DLD1 (cell line): ENCODE measurements at regions not wholly inside any gene's neighbourhood (a gene's known extent, or its start where the extent isn't known, plus 50 kb on each side); places are given as distances from the start of the nearest gene placed in this dataset.
"Not testable (repeated sequence)": the region's sequence is repeated elsewhere in the genome, so short reads cannot be mapped to it uniquely, and the experiment has no call there.

Experiments
- in situ Hi-C: cut with HindIII; loops from 2 replicates; pipeline ENCODE4 v1.10.0; 2017; ENCODE audit warnings: low sequenced_read_pairs

DNA sequence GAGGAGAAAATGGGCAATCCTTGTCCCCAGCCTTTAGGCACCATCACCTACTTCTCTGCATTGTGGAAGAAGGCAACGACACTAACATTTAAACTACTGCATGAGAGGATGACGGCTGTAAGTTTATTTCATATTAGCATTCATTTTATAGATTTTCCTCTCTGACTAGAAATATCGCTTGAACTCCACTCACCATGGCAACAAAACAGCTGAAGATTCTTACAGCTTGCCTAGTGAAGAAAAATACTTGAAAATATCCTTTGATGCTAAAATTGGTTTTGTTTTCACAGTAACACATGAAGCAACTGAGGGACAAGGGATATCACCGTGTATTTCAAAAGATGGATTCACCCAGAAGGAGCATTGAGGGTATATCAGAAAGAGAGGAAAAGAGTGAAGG, 284.3 kb downstream of the LIG4 start:
- in situ Hi-C loops = no loop called here

DNA sequence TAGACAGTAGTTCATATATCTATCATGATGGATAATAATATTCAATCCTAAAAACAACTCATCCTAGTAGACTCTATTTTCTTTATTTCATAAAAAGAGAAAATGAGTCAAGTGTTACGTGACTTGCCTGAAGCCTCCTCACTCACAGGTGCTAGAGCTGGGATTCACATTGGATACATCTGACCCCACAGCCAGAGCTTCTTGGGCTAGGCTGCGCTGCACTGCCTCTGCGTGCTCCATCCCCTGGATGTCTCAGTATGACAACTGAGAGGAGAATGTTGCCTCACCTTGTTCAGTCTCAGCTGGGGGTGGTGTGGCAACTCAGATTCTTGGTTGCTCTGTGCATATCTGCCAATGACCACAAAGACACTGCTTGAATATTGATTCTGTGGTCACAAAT, 286.6 kb downstream of the LIG4 start:
- in situ Hi-C loops = no loop called here

DNA sequence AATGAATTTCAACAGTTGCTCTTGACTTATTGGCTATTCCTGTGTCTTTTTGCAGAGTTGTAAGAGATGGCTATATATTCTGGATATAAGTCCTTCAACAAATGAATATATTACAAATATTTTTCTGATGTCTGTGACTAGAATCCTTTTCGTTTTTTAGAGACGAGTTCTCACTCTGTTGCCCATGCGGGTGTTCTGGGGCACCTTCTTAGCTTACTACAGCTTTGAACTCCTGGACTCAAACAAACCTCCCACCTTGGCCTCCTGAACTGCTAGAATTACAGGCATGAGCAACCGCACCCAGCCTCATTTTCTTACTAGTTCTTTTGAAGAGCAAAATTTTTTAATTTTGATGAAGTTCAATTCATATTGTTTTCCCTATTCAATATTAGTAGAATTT, 287.8 kb downstream of the LIG4 start:
- in situ Hi-C loops = no loop called here

DNA sequence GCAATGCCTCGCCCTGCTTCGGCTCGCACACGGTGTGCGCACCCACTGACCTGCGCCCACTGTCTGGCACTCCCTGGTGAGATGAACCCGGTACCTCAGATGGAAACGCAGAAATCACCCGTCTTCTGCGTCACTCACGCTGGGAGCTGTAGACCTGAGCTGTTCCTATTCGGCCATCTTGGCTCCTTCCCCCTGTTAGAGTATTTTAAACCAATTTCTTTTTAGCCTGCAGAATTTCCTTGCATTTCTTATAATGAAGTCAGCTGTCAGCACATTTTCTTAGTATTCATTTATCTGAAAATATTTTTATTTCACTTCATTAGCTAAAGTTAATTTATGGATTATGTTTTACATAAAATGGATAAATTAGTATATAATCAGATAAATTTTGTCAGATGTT, 288.8 kb downstream of the LIG4 start:
- in situ Hi-C loops = not testable (repeated sequence)

DNA sequence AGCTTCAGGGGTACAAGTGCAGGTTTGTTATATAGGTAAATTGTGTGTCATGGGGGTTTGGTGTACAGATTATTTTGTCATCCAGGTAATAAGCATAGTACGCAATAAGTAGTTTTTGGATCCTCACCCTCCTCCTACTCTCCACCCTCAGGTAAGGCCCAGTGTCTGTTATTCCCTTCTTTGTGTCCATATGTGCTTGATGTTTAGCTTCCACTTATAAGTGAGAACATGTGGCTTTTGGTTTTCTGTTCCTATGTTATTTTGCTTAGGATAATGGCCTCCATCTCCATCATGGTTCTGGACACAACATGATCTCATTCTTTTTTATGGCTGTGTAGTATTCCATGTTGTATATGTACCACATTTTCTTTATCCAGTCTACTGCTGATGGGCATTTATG, 298.4 kb downstream of the LIG4 start:
- in situ Hi-C loops = not testable (repeated sequence)

DNA sequence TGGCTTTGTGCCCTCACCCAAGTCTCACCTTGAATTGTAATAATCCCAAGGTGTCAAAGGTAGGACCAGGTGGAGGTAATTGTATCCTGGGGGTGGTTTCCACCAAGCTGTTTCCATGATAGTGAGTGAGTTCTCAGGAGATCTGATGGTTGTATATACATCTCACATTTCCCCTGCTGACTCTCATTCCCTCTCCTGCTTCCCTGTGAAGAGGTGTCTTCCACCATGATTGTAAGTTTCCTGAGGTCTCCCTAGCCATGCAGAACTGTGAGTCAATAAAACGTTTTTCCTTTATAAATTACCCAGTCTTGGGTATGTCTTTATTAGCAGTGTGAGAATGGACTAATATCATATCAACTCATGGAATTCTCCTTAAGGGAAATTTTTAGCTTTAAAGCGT, 302.6 kb downstream of the LIG4 start:
- in situ Hi-C loops = no loop called here

DNA sequence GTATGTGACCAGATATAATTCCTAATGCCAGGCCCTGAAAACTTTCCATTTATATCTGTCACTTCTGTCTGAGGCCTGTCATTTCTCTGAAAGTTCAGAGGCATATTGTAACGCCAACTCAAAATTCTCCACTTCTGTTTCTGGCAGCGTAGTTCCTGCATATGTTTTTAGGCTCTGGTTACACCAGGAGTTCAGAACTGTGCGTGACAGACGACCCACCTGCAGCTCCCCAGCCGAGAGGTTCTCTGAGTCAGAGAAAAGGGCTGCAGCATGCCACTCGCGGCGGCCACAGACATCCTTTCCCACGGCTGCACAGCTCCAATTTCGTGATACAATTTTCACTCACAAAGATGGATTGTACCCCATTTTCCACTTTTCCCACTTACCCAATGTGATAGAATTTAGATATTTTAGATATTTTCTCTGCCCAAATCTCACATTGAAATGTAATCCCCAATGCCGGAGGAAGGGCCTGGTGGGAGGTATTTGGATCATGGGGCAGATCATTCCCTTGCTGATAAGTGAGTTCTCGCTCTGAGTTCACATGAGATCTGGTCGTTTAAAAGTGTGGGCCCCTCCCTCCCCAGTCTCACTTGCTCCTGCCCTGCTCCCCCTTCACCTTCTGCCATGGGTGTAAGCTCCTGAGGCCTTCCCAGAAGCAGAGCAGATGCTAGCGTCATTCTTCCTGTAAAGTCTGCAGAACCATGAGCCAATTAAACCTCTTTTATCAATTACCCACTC, 308.1 kb downstream of the LIG4 start:
- in situ Hi-C loops = no loop called here

DNA sequence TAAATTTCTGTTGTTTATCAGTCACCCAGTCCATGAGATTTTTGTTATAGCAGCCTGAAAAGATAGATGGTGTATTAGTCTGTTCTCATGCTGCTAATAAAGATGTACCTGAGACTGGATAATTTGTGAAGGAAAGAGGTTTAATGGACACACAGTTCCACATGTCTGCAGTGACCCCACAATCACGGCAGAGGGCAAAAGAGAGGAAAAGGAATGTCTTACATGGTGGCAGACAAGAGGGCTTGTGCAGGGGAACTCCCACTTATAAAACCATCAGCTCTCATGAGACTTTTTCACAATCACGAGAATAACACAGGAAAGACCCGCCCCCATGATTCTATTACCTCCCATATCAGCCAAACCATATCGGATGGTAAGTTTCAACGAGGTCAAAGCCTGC, 309.2 kb downstream of the LIG4 start:
- in situ Hi-C loops = no loop called here

DNA sequence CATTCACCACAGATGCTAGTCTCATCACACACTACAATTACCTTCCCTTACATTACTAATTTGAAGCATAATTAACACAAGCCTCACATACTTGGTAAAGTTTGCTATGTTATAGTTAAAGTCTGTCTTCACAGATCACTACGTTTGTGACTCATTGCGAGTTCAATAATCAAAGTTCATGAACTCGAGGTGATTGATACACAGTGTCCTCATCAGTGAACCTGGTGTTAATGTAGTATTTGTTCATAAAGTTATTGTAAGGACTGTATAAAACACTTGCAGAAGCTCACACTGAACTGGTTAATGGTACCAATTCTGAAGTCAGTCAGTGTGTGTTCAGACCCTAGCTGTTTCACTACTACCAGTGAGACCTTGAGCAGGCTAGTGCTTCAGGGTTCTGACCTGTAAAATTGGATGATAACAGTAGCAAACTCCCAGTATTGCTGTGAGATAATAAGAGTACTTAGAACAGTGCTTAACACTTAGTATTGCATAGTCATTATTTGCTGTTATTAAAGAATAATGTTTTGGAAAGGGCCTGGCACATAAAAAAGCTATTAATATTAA, 313.3 kb downstream of the LIG4 start:
- in situ Hi-C loops = no loop called here

DNA sequence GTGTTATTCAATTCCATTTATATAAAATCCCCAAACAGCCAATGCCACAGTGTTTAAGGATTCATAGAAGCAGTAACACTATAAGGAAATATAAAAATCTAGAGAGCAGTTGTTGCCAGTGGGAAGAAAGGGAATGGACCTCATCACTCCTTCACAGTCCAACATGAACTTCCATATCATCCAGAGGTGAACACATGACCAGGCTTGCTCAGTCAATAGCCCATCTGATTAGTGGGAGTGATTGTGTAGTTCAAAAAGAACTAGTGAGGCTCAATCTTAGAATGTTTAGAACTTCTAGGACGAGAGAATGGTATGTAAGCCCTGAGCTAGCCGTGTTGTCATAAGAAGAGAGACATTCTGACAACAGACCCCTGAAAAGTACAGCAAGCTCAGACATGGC, 314.1 kb downstream of the LIG4 start:
- in situ Hi-C loops = no loop called here

DNA sequence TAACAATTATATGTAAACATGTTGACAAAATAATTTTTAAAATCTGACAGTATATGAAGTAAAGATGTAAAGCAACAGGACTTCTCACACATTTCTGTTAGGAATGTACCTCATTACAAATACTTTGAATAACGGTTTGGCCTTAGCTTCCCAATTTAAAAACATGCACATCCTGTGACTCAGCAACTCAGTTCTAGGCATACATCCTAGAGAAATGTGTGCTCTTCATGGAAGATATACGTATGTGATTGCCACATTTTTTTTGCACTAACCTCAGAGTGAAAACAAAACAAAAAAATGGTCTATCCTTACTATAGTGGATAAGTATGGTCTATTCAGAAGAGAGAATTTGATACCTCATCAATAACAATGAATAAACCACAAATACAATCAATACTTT, 314.6 kb downstream of the LIG4 start:
- in situ Hi-C loops = no loop called here

DNA sequence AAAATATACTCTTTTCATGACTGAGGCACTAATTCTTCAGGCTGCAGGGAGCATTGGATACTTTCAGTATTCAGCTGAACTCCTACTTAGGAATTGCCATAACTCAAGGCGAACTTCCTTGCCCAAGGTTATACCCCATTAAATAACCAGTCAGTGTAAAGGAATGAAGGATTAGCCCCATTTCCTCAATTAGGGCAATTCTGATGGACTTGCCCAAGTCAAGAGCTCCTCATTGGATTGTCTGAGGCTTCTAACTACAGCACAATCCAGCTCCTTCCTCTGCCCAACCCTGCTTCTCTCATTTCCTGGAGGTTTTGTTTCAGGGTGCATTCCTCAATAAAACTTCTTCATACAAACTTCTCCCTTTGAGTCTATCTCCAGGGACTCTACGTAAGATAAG, 329.2 kb downstream of the LIG4 start:
- in situ Hi-C loops = no loop called here

DNA sequence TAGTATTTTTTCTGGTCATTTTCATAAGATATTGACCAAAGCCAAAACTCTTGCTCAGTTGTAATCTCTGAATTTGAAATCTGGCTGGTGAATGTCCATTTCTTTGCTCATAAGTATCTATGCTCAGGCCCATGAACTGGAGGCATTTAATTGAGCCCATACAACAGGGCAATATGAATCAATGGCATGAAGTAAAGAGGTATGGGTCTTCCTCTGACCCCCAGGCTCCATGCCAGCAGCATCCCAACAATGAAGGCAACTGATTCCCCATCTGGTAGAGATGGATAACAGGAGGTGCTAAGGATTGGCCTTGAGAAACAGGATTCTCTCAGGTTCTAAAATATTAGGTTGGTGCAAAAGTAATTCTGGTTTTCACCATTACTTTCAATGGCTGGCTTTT, 330.8 kb downstream of the LIG4 start:
- in situ Hi-C loops = no loop called here

DNA sequence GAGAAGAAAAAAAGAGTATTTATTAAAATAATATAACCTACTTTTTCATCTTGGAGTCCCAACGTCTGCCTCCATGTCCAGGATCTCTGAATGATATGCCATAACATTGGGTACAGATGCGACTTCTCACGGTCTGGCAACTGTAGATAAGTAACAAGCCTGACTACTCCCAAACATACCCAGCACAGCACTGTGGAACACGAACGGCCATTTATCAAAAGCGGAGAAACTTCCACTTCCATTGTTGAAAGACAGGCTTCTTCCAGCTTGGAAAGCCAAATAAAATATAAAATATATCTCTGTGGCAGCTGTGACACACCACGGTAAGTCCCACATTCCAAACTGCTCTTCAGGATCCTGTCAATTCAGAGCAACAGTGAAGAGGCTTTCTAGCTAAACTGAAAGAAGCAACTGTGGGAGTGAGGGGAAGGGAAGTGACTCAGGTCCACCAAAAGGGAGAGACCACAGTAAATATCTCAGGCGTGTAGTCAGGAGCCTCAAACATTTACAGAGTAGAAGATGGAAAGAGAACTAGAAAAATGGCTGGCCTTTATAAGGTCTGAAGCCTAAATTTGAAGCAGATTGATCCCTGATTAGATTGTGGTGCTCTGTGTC, 331.7 kb downstream of the LIG4 start:
- in situ Hi-C loops = no loop called here

DNA sequence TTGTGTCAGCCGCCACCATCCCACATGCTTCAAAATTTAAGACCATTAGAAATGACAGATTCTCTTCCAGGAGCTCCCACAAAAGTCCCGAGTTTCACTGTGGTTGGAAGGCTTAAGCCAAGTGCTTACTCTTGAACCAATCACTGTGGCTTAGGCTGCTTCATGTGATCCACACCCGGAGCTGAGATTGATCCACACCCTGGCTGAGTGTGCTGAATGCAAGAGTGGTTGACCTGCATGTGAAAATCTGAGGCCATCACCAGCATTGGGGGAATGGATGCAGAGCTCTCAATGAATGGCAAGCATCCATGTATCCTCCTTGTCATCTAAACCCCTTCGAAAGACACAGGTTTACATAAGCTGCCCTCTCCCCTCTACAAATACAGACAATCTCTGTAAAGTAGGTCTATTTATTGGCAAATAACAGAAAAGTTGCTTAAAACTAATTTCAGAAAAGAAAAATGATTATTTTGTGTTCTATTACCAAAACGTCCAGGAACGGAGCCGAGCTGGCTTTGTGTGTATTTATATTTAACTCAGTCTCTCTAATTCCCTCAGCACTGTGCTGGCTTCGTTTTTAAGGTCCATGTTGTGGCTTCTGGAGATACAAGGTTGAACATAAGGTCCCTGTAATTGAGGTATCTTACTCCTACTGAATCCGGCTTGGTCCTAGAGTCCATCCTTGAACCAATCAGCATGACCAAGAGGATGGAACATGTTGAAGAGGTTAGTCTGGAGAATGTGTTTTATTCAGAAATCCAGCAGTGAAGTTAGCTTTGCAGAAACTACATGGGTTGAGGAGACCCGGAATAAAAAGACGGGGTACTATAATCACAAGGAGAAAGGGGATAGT, 332.4 kb downstream of the LIG4 start:
- in situ Hi-C loops = no loop called here

DNA sequence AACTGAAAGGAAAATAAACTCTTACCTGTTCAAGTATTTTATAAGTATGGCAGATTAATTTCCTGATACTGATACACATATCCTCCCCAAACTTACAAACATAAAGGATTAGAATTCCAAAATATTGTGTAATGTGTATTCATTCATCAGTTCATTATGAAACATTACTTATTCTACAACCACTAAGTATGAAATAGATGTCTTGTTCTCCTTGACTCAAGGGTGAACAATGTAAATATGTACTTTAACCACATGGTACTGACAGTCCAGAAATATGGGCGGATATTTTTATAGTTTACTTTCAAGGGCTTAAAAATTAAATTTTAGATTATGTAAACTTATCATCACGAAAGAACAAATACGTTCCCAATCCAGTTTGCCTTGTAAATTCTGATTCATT, 334.0 kb downstream of the LIG4 start:
- in situ Hi-C loops = no loop called here

DNA sequence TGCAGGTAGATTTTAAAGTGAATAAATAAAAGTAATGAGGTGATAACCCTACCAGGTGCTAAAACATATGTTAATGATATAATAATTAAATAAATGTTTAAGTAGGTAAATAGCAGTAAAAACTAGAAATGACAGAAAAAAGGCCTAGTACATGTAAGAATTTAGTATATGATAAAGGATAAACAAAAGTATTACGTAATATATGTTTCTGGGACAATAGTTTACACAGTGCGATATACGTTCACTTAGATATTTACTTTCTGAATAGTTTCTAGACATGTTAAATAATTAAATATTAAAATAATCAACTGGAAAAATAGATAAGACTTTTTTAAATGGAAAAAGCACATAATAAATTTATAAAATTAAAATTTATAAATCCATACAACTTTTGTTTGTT, 340.9 kb downstream of the LIG4 start:
- in situ Hi-C loops = no loop called here

DNA sequence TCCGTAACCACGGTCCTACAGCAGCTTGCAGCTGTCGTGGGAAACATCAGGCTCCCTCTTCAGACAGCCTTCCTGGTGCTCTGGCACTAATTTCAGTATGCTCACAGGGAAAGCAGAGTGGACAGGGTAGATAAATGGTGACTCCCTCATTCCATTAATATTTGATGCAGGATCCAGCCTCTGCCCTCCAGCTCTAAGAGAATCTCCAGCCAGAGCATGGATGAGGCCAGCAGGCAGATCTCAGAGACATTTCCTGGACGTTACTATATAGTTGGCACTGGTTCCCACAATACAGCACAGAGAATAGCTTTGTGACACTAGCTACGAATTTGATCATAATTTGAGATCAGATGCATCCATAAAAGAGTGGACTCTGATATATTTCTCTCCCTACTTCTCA, 341.4 kb downstream of the LIG4 start:
- in situ Hi-C loops = no loop called here

DNA sequence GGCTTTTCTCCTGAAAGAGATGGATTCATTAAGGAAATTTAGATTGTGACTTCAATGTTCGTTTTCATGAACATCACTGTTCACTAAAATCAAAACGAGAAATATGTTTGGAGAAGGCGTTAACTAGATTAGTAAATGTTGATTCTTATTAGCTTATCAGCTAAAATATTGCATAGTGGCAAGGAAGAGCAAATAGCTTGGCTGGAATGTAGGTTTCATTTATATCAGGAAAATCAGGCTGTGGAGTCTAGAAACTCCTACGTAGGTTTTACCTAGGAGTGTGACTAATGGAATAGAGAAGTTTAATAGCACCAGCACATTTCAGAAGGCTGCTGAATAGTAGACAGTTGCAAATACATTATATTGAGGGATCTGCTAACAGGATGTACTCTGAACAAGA, 344.9 kb downstream of the LIG4 start:
- in situ Hi-C loops = no loop called here

DNA sequence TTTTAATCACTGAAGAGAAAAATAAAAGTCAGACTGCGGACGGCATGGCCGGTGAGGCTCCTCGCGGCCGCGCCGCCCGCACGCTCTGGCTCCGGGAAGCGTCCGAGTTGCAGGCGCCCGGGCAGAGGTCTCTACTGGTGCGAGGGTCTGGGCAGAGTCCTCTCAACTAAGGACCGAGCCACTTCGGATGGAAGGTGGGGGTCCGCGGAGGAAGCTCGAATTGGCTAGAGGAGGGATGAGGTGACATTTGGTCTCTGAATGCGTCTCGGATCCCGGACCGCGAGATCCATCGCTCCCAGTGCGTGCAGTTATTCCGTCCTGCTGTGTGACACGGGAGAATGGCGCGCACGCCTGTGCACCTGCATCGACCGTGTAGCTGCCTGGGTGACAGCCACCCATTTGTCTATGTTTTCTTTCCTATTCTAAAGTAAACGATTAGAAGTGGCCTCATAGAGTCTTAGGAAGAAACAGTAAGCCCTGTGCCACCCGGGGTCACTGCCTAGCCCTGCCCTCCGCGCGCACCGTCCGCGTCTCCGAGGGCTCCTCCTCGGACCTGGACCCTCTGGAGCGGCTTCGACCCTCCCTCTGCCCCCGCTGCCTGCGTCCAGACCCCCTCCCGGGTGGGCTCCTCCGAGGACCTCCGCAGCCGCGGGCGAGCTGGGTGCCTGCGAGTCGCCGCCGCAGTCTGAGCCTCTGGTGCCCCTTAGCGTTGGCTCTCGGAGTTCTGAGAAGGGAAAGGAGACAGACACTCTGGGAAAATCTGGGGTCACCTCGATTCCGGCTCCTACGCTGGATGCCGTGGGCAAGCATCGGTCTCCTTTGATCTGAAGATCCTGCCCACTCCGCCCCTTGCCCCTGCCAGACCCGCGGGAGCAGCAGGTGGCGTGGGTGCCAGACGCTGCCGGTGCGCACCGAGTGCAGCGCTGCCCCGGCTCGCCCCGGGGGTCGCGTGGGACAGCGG, 347.4 kb downstream of the LIG4 start:
- in situ Hi-C loops = no loop called here
